PC-3 (cell line): ENCODE measurements at regions not wholly inside any gene's neighbourhood (a gene's known extent, or its start where the extent isn't known, plus 50 kb on each side); places are given as distances from the start of the nearest gene placed in this dataset.
A peak's percentile ranks its signal among the peaks of the same experiment; 100 is the strongest.

Experiments
- ATAC-seq: fragments of 200-7000 bp; cut with Tn5 transposase; 2 replicates; pipeline ENCODE4 v1.9.1; 2020; ENCODE audit warnings: mild to moderate bottlenecking, moderate library complexity
- BruUV-seq: library from RNA; stranded (reverse); fragments of 400-500 nt; replicated peaks from 2 replicates; lab custom pipeline; 2021; lab: Mats Ljungman, UMichigan
- CTCF ChIA-PET: fragments of 300-600 bp; sonication (Branson Sonifier 250); formaldehyde crosslinking; loops from one replicate; lab custom pipeline; 2022; ENCODE audit warnings: antibody characterized with exemption; lab: Charles Lee
- POLR2A ChIA-PET: fragments of 300-600 bp; sonication (Branson Sonifier 250); formaldehyde crosslinking; loops from one replicate; lab custom pipeline; 2022; ENCODE audit warnings: antibody characterized with exemption; ENCODE audit not compliant: unreplicated experiment; lab: Charles Lee
- DNase-seq: peaks from one replicate; pipeline ENCODE4 v3.0.0-alpha.2; 2015
- H2AFZ ChIP-seq: fragments of 300-600 bp; sonication (generic); 2 replicates; pipeline ENCODE4 v1.6.0; 2016; ENCODE audit warnings: antibody characterized with exemption, low read length
- H3F3A ChIP-seq: fragments of 300-600 bp; sonication (generic); one replicate; pipeline ENCODE4 v1.6.0; 2017; ENCODE audit warnings: antibody characterized with exemption, low read length, control low read depth, mild to moderate bottlenecking; ENCODE audit not compliant: unreplicated experiment
- H3K27ac ChIP-seq: fragments of 300-600 bp; sonication (generic); 2 replicates; pipeline ENCODE4 v1.5.1; 2016; ENCODE audit warnings: mild to moderate bottlenecking, low read length
- H3K27me3 ChIP-seq: fragments of 300-600 bp; sonication (generic); 2 replicates; pipeline ENCODE4 v1.6.1; 2016; ENCODE audit warnings: low read length, mixed read lengths
- H3K36me3 ChIP-seq: fragments of 300-600 bp; sonication (generic); 2 replicates; pipeline ENCODE4 v1.6.1; 2016; ENCODE audit warnings: low read depth, mixed run types, low read length, mixed read lengths
- H3K4me1 ChIP-seq: fragments of 300-600 bp; sonication (generic); 2 replicates; pipeline ENCODE4 v1.5.1; 2016; ENCODE audit warnings: low read length; ENCODE audit not compliant: insufficient read depth
- H3K4me2 ChIP-seq: fragments of 300-600 bp; sonication (generic); 2 replicates; pipeline ENCODE4 v1.6.0; 2016; ENCODE audit warnings: low read length
- H3K4me3 ChIP-seq: fragments of 300-600 bp; sonication (generic); 2 replicates; pipeline ENCODE4 v1.5.1; 2016; ENCODE audit warnings: mild to moderate bottlenecking, low read length, mixed read lengths
- H3K79me2 ChIP-seq: fragments of 300-600 bp; sonication (generic); 2 replicates; pipeline ENCODE4 v1.6.1; 2017; ENCODE audit warnings: low read length, mixed read lengths
- H3K9ac ChIP-seq: fragments of 300-600 bp; sonication (generic); 2 replicates; pipeline ENCODE4 v1.6.0; 2016; ENCODE audit warnings: mild to moderate bottlenecking, low read length
- H3K9me2 ChIP-seq: fragments of 300-600 bp; sonication (generic); replicated peaks from 2 replicates; pipeline ENCODE4 v1.6.1; 2016; ENCODE audit warnings: mixed run types, low read length, mixed read lengths
- H3K9me3 ChIP-seq: fragments of 300-600 bp; sonication (generic); 2 replicates; pipeline ENCODE4 v1.6.1; 2016; ENCODE audit warnings: low read length, mixed read lengths
- H4K20me1 ChIP-seq: fragments of 300-600 bp; sonication (generic); 2 replicates; pipeline ENCODE4 v1.6.1; 2016; ENCODE audit warnings: low read length, mixed read lengths
- EZH2 ChIP-seq: fragments of 300-600 bp; sonication (generic); IDR thresholded peaks from one replicate; pipeline ENCODE4 v1.6.1; 2017; ENCODE audit warnings: antibody characterized with exemption, mild to moderate bottlenecking, low read length; ENCODE audit not compliant: unreplicated experiment
- EZH2phosphoT487 ChIP-seq: fragments of 300-600 bp; sonication (generic); IDR thresholded peaks from 2 replicates; pipeline ENCODE4 v1.6.1; 2018; ENCODE audit warnings: mild to moderate bottlenecking, antibody characterized with exemption, low read length, borderline replicate concordance
- intact Hi-C: fragments of 100-400 bp; cut with micrococcal nuclease; formaldehyde crosslinking; loops from 2 replicates; pipeline ENCODE4 v1.9.0; 2023
- TF ChIP-seq, protein P1 (sequence below): fragments of 300-600 bp; sonication (generic); conservative IDR thresholded peaks from 2 replicates; pipeline ENCODE4 v1.5.1; 2017; ENCODE audit warnings: antibody characterized with exemption, low read depth, mild to moderate bottlenecking, low read length

DNA sequence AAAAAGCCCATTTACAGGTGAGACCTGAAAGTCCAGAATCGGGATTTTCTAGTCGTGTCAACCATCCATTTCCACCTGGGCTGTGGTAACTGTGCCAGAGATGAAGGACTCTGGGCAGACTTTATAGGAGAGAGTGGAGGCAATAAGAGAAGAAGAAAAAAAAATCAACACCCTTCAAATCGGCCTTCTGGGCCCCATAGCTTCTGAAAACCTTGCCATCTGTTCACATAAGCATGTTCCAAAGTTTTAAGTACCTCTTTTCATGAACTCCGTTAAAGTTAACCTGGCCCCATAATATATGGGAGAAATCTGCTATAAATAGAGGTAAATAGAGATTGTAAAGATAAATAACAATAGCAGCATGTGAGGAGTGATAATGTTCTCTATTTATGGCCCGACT lies 470.5 kb downstream of the MIAT start:
- Histone ChIP-seq H3K27me3 (peaks cover 29% of the 10 kb centered on the region), H3K9me3 (no peaks in the 10 kb centered on the region), H3K9ac (no peak overlapping the region), H3K4me3 (no peak overlapping the region), H3K9me2 (no peaks in the 10 kb centered on the region), H3K4me1 (no peaks in the 10 kb centered on the region), H3K4me2 (no peak overlapping the region), H2AFZ (no peak overlapping the region), H3K79me2 (no peaks in the 10 kb centered on the region), H3K27ac (no peak overlapping the region), H3K36me3 (no peaks in the 10 kb centered on the region), H4K20me1 (no peaks in the 10 kb centered on the region), H3F3A (no peaks in the 10 kb centered on the region)
- DNase-seq (no peak), ATAC-seq (no peak)
- intact Hi-C loops, result no loop called here
- ChIA-PET CTCF (no interaction called here), POLR2A (no interaction called here)
- no peak for TF ChIP-seq EZH2phosphoT487
- TF ChIP-seq, protein P1, sequence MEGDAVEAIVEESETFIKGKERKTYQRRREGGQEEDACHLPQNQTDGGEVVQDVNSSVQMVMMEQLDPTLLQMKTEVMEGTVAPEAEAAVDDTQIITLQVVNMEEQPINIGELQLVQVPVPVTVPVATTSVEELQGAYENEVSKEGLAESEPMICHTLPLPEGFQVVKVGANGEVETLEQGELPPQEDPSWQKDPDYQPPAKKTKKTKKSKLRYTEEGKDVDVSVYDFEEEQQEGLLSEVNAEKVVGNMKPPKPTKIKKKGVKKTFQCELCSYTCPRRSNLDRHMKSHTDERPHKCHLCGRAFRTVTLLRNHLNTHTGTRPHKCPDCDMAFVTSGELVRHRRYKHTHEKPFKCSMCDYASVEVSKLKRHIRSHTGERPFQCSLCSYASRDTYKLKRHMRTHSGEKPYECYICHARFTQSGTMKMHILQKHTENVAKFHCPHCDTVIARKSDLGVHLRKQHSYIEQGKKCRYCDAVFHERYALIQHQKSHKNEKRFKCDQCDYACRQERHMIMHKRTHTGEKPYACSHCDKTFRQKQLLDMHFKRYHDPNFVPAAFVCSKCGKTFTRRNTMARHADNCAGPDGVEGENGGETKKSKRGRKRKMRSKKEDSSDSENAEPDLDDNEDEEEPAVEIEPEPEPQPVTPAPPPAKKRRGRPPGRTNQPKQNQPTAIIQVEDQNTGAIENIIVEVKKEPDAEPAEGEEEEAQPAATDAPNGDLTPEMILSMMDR, result no peak
- no peak for TF ChIP-seq EZH2
- BruUV-seq, result no TSS peak

DNA sequence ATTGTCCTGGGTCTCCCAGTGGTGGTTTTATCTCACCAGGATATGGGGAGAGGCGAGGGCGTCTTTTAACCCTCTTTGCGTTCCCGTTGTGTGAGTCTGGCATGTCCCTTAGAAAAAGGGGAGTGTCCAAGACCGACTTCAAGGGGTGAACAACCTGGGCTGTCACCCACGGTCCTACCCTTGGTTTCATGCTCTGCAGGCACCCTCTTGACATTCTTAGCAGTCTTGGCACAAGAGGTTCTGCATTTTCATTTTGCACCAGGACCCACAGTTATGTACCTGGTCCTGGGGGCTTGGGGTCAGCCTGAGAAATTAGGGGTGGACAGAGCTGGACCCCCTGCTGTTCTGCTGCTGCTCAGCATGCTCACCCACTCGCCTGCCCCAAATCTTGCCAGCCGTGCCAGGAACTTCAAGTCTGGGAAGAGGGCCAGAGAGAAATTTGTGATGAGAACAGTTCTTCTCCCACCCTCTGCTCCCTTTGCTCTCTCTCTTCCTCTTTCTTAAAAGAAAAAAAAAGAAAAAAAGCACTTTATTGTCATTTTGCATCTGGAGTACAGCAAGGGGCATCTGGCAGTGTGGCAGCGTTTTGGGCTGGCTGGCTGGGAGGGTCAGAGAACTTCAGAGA lies 471.2 kb downstream of the MIAT start:
- Histone ChIP-seq H3K9me3 (no peaks in the 10 kb centered on the region), H3K4me2 (no peak overlapping the region), H3F3A (no peaks in the 10 kb centered on the region), H2AFZ (no peak overlapping the region), H4K20me1 (no peaks in the 10 kb centered on the region), H3K4me3 (no peak overlapping the region), H3K27me3 (peaks cover 35% of the 10 kb centered on the region), H3K79me2 (no peaks in the 10 kb centered on the region), H3K9me2 (no peaks in the 10 kb centered on the region), H3K4me1 (no peaks in the 10 kb centered on the region), H3K9ac (no peak overlapping the region), H3K27ac (no peak overlapping the region), H3K36me3 (no peaks in the 10 kb centered on the region)
- TF ChIP-seq EZH2phosphoT487 (no peak), EZH2 (no peak)
- TF ChIP-seq, protein P1, result no peak
- ATAC-seq, result no peak
- POLR2A ChIA-PET, result no interaction called here
- CTCF ChIA-PET, result no interaction called here
- no TSS peak for BruUV-seq
- DNase-seq, result no peak
- intact Hi-C loops, result no loop called here

DNA sequence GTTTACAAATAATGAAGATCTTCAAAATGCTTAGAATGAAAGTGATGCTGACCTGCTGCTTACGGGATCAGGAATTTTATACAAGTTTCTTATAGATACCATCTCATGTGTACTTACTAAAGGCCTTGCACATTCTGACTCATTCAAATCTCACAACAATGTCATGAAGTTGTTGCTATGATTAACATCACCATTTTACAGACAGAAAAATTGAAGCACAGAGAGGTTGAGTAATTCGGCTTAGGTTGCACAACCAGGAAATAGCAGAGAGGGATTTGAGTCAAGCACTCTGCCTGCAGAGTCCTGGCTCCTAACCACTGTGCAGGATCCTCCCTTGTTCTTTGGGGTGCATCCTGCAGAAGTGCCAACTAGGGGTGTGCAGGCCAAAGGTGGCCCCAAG lies 471.9 kb downstream of the MIAT start:
- Histone ChIP-seq H3K4me1 (peaks cover 5% of the 10 kb centered on the region; the same call in 1 of the 2 replicates), H3K27ac (no peak overlapping the region), H3K9ac (no peak overlapping the region), H3K9me2 (no peaks in the 10 kb centered on the region), H3K4me3 (no peak overlapping the region), H3K9me3 (no peaks in the 10 kb centered on the region), H3K4me2 (no peak overlapping the region), H3F3A (no peaks in the 10 kb centered on the region), H3K27me3 (peaks cover 36% of the 10 kb centered on the region), H3K36me3 (no peaks in the 10 kb centered on the region), H3K79me2 (no peaks in the 10 kb centered on the region), H4K20me1 (no peaks in the 10 kb centered on the region), H2AFZ (no peak overlapping the region)
- ChIA-PET POLR2A (no interaction called here), CTCF (no interaction called here)
- DNase-seq, result peak; percentile 53
- intact Hi-C loops, result no loop called here
- BruUV-seq, result no TSS peak
- no peak for ATAC-seq
- TF ChIP-seq EZH2phosphoT487 (no peak), EZH2 (no peak)
- TF ChIP-seq, protein P1, result no peak
